NCI-H1436 (cell line): ENCODE measurements at regions not wholly inside any gene's neighbourhood (a gene's known extent, or its start where the extent isn't known, plus 50 kb on each side); places are given as distances from the start of the nearest gene placed in this dataset.
"Not testable (repeated sequence)": the region's sequence is repeated elsewhere in the genome, so short reads cannot be mapped to it uniquely, and the experiment has no call there.

Experiments
- DNase-seq: peaks from one replicate; lab custom pipeline; 2025; lab: John Stamatoyannopoulos, UW

- no peak for DNase-seq
These were observed 175.5 kb upstream of the PTBP2 start for GRCh38 chr1:96545935-96546656.

- DNase-seq = no peak
These were observed 171.5 kb upstream of the PTBP2 start for GRCh38 chr1:96550061-96550460.

- DNase-seq = no peak
These were observed 169.1 kb upstream of the PTBP2 start for GRCh38 chr1:96552451-96552850.

GRCh38 chr1:96553811-96554210 lies 167.8 kb upstream of the PTBP2 start:
- no peak for DNase-seq

GRCh38 chr1:96554364-96554763 lies 167.2 kb upstream of the PTBP2 start:
- no peak for DNase-seq

GRCh38 chr1:96557336-96557735 lies 164.2 kb upstream of the PTBP2 start:
- no peak for DNase-seq

- DNase-seq = no peak
These were observed 162.9 kb upstream of the PTBP2 start for GRCh38 chr1:96558635-96559034.

GRCh38 chr1:96559181-96559580 lies 162.4 kb upstream of the PTBP2 start:
- DNase-seq = no peak

GRCh38 chr1:96559707-96560596 lies 161.6 kb upstream of the PTBP2 start:
- no peak for DNase-seq

- no peak for DNase-seq
These were observed 159.5 kb upstream of the PTBP2 start for GRCh38 chr1:96562094-96562493.

GRCh38 chr1:96564401-96564800 lies 157.2 kb upstream of the PTBP2 start:
- not testable (repeated sequence) for DNase-seq

GRCh38 chr1:96565546-96565945 lies 156.0 kb upstream of the PTBP2 start:
- DNase-seq = no peak

- DNase-seq = no peak
These were observed 152.9 kb upstream of the PTBP2 start for GRCh38 chr1:96568639-96569038.

GRCh38 chr1:96569288-96569687 lies 152.3 kb upstream of the PTBP2 start:
- no peak for DNase-seq

GRCh38 chr1:96579636-96580035 lies 141.9 kb upstream of the PTBP2 start:
- no peak for DNase-seq

- DNase-seq = no peak
These were observed 140.7 kb upstream of the PTBP2 start for GRCh38 chr1:96580920-96581319.

- DNase-seq = no peak
These were observed 139.8 kb upstream of the PTBP2 start for GRCh38 chr1:96581772-96582171.

- no peak for DNase-seq
These were observed 137.7 kb upstream of the PTBP2 start for GRCh38 chr1:96583903-96584302.

GRCh38 chr1:96587222-96587621 lies 134.4 kb upstream of the PTBP2 start:
- no peak for DNase-seq

- no peak for DNase-seq
These were observed 133.1 kb upstream of the PTBP2 start for GRCh38 chr1:96588416-96588995.

GRCh38 chr1:96595530-96595929 lies 126.1 kb upstream of the PTBP2 start:
- not testable (repeated sequence) for DNase-seq

- DNase-seq = no peak
These were observed 125.2 kb upstream of the PTBP2 start for GRCh38 chr1:96596226-96596922.
